Activated naive CD8-positive, alpha-beta T cell treated with anti-CD3 and anti-CD28 coated beads, Interleukin-2, amount 50 U/mL, for 24 hours (primary cell): ENCODE measurements at regions not wholly inside any gene's neighbourhood (a gene's known extent, or its start where the extent isn't known, plus 50 kb on each side); places are given as distances from the start of the nearest gene placed in this dataset.

Experiments
- ATAC-seq: fragments of 150-1000 bp; cut with Tn5 transposase; one replicate; pipeline ENCODE4 v1.10.0; 2021
- DNase-seq: peaks from one replicate; pipeline ENCODE4 v3.0.0; 2021
- H3K27ac Mint-ChIP-seq: one replicate; pipeline ENCODE4 v1.8.0; 2021; ENCODE audit warnings: mild to moderate bottlenecking, mixed read lengths
- H3K27me3 Mint-ChIP-seq: one replicate; pipeline ENCODE4 v1.8.0; 2021; ENCODE audit warnings: mixed read lengths
- H3K36me3 Mint-ChIP-seq: one replicate; pipeline ENCODE4 v1.8.0; 2021; ENCODE audit warnings: low read depth, mixed read lengths
- H3K4me1 Mint-ChIP-seq: one replicate; pipeline ENCODE4 v1.8.0; 2021; ENCODE audit warnings: mixed read lengths
- H3K4me3 Mint-ChIP-seq: one replicate; pipeline ENCODE4 v1.8.0; 2021; ENCODE audit warnings: mild to moderate bottlenecking, moderate library complexity, mixed read lengths
- H3K9me3 Mint-ChIP-seq: one replicate; pipeline ENCODE4 v1.8.0; 2021; ENCODE audit warnings: mixed read lengths

- H3K27me3 Mint-ChIP-seq = peaks cover 5% of the 10 kb centered on the region
- no peaks in the 10 kb centered on the region for H3K36me3 Mint-ChIP-seq
- no peaks in the 10 kb centered on the region for H3K9me3 Mint-ChIP-seq
- peak overlapping the region; percentile 89 for H3K27ac Mint-ChIP-seq
- DNase-seq (peak; percentile 55), ATAC-seq (peak; percentile 89)
- H3K4me1 Mint-ChIP-seq = peaks cover 40% of the 10 kb centered on the region
- H3K4me3 Mint-ChIP-seq = peak overlapping the region; percentile 37
Measured at GRCh38 chr9:88303721-88304451, 84.4 kb upstream of the SPIN1 start.

DNA sequence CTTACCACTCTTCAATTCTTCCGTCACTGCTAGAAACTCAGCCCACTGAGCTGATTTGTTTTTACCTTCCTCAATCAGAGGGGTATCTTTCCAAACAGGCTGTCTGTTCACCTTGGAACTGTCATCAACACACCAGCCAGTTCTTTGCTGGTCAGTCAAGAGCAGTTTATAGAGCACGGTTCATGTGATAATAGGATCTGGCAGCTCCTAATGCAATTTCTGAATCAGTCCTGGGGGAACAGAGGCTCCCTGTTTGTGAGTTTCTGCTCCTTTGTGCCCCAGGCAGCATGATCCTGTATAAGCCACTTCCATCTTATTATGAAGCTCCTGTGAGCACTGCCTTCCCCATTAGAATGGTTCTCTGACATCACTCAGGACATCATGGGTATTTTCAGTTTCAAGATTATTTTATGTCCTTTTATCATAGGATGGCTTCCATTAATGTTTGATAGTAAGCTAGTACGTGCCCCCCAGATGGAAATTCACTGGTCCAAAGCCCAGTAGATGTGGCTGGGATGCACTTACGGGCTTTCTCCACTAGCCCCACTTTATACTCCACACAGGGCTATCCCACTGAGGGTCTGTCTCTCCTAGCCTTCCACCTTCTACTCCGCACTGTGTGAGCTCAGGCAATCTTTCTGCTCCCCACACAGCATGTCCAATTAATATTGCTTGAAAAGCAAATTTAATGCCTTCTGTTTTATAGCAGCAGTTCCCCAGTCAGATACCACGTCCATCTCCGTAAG is 85.5 kb upstream of the SPIN1 start:
- H3K36me3 Mint-ChIP-seq = no peaks in the 10 kb centered on the region
- H3K9me3 Mint-ChIP-seq = no peaks in the 10 kb centered on the region
- H3K4me3 Mint-ChIP-seq = no peak overlapping the region
- peak overlapping the region; percentile 89 for H3K27ac Mint-ChIP-seq
- ATAC-seq (no peak), DNase-seq (no peak)
- H3K4me1 Mint-ChIP-seq = peaks cover 40% of the 10 kb centered on the region
- H3K27me3 Mint-ChIP-seq = peaks cover 5% of the 10 kb centered on the region

GRCh38 chr9:88300556-88300955 is 87.7 kb upstream of the SPIN1 start:
- no peak for ATAC-seq
- peaks cover 5% of the 10 kb centered on the region for H3K27me3 Mint-ChIP-seq
- H3K9me3 Mint-ChIP-seq = peaks cover 4% of the 10 kb centered on the region
- peaks cover 33% of the 10 kb centered on the region for H3K4me1 Mint-ChIP-seq
- no peak for DNase-seq
- no peak overlapping the region for H3K27ac Mint-ChIP-seq
- no peaks in the 10 kb centered on the region for H3K36me3 Mint-ChIP-seq
- H3K4me3 Mint-ChIP-seq = no peak overlapping the region

GRCh38 chr9:88291856-88292255 is 96.4 kb upstream of the SPIN1 start:
- H3K4me1 Mint-ChIP-seq = no peaks in the 10 kb centered on the region
- DNase-seq (no peak), ATAC-seq (no peak)
- no peak overlapping the region for H3K4me3 Mint-ChIP-seq
- H3K9me3 Mint-ChIP-seq = no peaks in the 10 kb centered on the region
- H3K27ac Mint-ChIP-seq = no peak overlapping the region
- no peaks in the 10 kb centered on the region for H3K27me3 Mint-ChIP-seq
- peaks cover 1% of the 10 kb centered on the region for H3K36me3 Mint-ChIP-seq

DNA sequence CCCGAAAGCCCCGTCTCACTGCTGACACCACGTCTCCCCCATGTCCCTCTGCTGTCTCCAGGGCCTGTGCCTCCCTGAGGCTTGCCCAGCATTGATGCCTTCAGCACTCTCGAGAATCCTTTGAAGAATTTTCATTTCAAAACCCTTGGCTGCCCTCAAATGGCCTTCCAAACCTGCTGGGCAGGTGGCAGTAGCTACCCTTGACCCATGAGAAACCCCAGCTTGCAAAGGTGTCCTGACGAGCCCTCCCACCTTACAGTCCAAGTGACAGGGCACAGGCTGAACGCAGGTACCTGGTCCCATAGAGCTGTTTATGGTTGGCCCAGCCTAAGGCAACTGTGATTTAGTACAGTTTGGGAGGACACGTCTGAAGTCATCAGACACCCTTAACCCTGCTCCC is 97.2 kb upstream of the SPIN1 start:
- no peaks in the 10 kb centered on the region for H3K4me1 Mint-ChIP-seq
- H3K4me3 Mint-ChIP-seq = no peak overlapping the region
- DNase-seq = no peak
- H3K9me3 Mint-ChIP-seq = no peaks in the 10 kb centered on the region
- H3K27me3 Mint-ChIP-seq = no peaks in the 10 kb centered on the region
- no peak for ATAC-seq
- H3K36me3 Mint-ChIP-seq = peaks cover 1% of the 10 kb centered on the region
- H3K27ac Mint-ChIP-seq = no peak overlapping the region

DNA sequence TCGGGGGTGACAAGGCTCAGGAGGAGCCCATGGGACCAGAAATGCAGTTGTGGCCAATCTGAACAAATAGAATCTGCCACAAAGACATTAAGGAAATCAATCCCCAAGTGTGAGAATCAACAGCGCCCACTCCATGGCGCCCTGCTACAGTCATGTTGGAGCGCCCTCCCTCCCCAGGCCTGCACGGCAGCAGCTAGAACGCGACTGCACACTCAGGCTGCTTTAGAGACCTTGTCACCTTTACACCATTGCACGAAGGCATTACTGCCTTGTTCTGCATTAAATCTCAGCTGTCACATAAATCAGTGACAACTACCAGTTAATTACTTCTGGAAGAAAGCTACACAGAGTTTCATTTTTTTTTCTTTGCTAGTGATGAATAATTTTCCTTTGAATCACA is 98.7 kb upstream of the SPIN1 start:
- no peak for DNase-seq
- Mint-ChIP-seq H3K4me3 (no peak overlapping the region), H3K36me3 (peaks cover 1% of the 10 kb centered on the region), H3K4me1 (no peaks in the 10 kb centered on the region), H3K27ac (no peak overlapping the region), H3K9me3 (peaks cover 15% of the 10 kb centered on the region), H3K27me3 (no peaks in the 10 kb centered on the region)
- ATAC-seq = no peak

DNA sequence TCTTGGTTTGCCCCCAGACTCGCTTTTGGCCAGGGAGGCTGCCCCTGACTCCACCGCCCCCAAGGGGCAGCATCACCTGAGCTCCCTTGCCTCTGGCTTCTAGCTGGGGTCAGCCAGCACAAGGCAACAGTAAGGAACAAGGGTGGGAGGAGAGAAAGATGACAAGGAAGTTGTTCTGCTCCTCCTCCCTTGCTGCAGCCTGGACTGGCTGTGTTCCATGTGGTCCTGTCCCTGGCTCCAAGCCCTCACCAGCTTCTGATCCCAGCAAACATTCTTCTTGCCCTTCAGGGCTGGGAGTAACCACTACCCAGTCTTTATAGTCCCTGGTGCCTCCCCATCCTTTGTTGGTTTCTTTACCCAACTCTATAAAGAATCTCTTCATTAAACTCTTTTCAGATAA is 100.3 kb upstream of the SPIN1 start:
- H3K27ac Mint-ChIP-seq = no peak overlapping the region
- no peaks in the 10 kb centered on the region for H3K27me3 Mint-ChIP-seq
- H3K36me3 Mint-ChIP-seq = peaks cover 5% of the 10 kb centered on the region
- H3K9me3 Mint-ChIP-seq = peaks cover 19% of the 10 kb centered on the region
- no peaks in the 10 kb centered on the region for H3K4me1 Mint-ChIP-seq
- H3K4me3 Mint-ChIP-seq = no peak overlapping the region
- no peak for ATAC-seq
- no peak for DNase-seq

- peaks cover 18% of the 10 kb centered on the region for H3K9me3 Mint-ChIP-seq
- DNase-seq (peak; percentile 41), ATAC-seq (peak; percentile 90)
- H3K27ac Mint-ChIP-seq = peak overlapping the region; percentile 43
- H3K36me3 Mint-ChIP-seq = peaks cover 5% of the 10 kb centered on the region
- no peak overlapping the region for H3K4me3 Mint-ChIP-seq
- H3K4me1 Mint-ChIP-seq = peaks cover 28% of the 10 kb centered on the region
- H3K27me3 Mint-ChIP-seq = no peaks in the 10 kb centered on the region
Measured at GRCh38 chr9:88280816-88281382, 107.3 kb upstream of the SPIN1 start.

DNA sequence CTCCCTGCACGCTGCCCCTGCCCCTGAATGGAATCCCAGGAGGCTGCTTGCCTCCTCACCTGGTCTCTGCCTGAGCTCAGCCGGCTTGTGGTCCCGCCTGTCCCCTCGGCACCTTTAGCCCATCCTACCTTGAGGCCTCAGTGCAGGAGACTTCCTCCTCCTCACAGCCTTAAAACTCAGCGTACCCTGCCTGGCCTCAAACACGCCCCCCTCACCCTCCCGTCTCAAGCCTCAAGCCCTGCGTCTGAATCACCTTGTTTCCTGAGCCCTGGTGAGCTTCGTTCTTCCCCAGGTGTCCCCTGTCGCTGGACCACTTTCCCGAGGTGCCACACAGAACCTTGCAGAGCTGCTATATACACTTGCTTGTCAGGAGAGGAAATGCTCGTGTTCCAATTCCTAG is 110.2 kb upstream of the SPIN1 start:
- Mint-ChIP-seq H3K27me3 (no peaks in the 10 kb centered on the region), H3K4me3 (no peak overlapping the region), H3K4me1 (peaks cover 30% of the 10 kb centered on the region), H3K9me3 (peaks cover under 1% of the 10 kb centered on the region), H3K36me3 (no peaks in the 10 kb centered on the region), H3K27ac (no peak overlapping the region)
- ATAC-seq = no peak
- DNase-seq = no peak

DNA sequence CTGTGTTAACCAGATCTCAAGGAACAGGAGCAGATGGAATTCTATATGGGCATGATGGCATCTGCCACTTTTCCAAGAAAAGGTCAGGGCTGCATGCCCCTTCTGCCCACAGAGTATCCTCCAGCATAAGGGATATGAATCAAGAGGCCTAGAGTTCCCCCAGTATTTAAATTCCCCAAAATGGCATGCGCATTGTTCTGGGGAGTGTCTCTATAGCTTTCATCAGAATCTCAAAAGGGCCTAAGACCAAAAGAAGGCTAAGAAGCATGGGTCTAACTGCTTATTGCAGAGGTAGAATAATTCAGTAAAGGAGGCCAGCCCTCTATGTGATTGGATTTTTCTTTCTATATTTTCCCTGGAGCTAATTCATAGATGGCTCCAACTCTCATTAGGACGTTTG is 114.2 kb upstream of the SPIN1 start:
- Mint-ChIP-seq H3K4me3 (no peak overlapping the region), H3K27me3 (no peaks in the 10 kb centered on the region), H3K4me1 (peaks cover 14% of the 10 kb centered on the region), H3K9me3 (no peaks in the 10 kb centered on the region), H3K27ac (no peak overlapping the region), H3K36me3 (no peaks in the 10 kb centered on the region)
- no peak for ATAC-seq
- no peak for DNase-seq

DNA sequence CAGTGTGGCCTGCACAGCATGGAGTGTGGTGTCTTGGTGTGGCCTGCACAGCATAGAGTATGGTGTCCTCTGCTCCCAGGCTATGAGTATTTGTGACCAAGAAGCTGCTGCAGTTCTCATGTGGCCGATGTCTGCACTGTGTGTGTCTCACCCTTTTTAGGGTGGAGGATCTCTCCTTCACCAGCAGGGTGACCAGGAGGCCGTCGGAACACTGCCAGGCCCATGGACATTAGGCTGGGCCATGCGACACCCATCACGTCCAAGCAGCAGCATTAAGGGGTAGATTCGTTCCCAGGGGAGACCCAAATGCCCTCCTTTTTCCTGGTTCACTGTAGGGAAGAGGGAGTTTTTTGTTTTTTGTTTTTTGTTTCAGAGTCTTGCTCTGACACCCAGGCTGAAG is 115.3 kb upstream of the SPIN1 start:
- Mint-ChIP-seq H3K4me3 (no peak overlapping the region), H3K9me3 (no peaks in the 10 kb centered on the region), H3K36me3 (no peaks in the 10 kb centered on the region), H3K27me3 (no peaks in the 10 kb centered on the region), H3K4me1 (peaks cover 14% of the 10 kb centered on the region), H3K27ac (no peak overlapping the region)
- DNase-seq (no peak), ATAC-seq (no peak)

DNA sequence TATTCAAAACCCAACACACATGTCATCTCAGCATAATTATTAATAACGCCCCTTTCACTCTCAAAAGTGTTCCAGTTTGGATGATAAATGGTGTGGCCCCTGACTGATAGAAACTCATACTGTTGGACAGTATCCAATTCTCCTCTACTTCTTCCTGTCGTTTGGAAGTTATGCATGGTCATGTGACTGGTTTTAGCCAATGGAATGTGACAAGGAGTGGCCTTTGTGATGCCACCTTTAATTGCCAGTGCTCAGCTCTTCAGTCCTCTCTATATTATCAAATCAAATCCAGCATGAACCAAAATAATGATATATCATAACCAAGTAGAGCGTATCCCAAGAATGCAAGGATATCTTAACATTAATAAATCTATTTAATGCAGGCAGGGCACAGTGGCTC is 117.8 kb upstream of the SPIN1 start:
- Mint-ChIP-seq H3K4me1 (peaks cover 2% of the 10 kb centered on the region), H3K27me3 (no peaks in the 10 kb centered on the region), H3K9me3 (peaks cover 3% of the 10 kb centered on the region), H3K36me3 (no peaks in the 10 kb centered on the region), H3K4me3 (no peak overlapping the region), H3K27ac (no peak overlapping the region)
- DNase-seq = no peak
- no peak for ATAC-seq

DNA sequence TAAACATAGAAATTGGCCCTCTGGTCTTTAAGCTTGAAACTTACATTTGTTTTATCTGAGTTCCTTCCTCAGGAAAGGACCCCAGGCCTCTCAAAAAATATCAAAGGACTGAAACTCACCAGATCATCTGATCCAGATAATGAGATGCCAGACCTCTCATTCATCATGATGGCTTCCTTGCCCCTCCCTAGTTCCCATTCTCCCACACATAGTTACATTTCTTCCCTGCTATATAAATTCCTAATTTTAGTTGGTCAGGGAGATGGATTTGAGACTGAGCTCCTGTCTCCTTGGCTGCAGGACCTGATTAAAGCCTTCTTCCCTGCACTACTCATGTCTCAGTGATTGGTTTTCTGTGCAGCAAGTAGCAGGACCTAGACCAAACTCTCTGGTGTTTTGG is 119.4 kb upstream of the SPIN1 start:
- no peak for DNase-seq
- Mint-ChIP-seq H3K27ac (no peak overlapping the region), H3K36me3 (no peaks in the 10 kb centered on the region)

DNA sequence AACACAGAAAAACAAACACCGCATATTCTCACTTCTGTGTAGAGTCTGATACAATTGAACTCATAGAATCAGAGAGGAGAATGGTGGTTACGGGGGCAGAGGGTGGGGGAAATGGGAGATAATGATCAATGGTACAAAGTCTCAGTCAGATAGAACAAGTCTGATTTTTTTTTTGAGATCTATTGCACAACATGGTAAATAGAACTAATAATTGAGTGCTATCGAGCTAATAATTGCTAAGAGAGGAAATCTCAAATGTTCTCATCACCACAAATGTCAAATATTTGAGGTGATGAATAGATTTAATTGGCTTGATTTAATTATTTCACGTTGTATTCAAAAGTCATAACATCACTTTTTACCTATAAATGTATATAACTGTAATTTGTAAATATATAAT is 121.0 kb upstream of the SPIN1 start:
- H3K36me3 Mint-ChIP-seq = no peaks in the 10 kb centered on the region
- DNase-seq (no peak), ATAC-seq (no peak)
- no peak overlapping the region for H3K27ac Mint-ChIP-seq
- no peaks in the 10 kb centered on the region for H3K4me1 Mint-ChIP-seq
- no peak overlapping the region for H3K4me3 Mint-ChIP-seq
- H3K9me3 Mint-ChIP-seq = peaks cover 3% of the 10 kb centered on the region
- H3K27me3 Mint-ChIP-seq = no peaks in the 10 kb centered on the region

More for the DNA sequence above, 119.4 kb upstream of the SPIN1 start:
- no peak for ATAC-seq
- Mint-ChIP-seq H3K4me1 (peaks cover 2% of the 10 kb centered on the region), H3K4me3 (no peak overlapping the region), H3K9me3 (peaks cover 3% of the 10 kb centered on the region), H3K27me3 (no peaks in the 10 kb centered on the region)

DNA sequence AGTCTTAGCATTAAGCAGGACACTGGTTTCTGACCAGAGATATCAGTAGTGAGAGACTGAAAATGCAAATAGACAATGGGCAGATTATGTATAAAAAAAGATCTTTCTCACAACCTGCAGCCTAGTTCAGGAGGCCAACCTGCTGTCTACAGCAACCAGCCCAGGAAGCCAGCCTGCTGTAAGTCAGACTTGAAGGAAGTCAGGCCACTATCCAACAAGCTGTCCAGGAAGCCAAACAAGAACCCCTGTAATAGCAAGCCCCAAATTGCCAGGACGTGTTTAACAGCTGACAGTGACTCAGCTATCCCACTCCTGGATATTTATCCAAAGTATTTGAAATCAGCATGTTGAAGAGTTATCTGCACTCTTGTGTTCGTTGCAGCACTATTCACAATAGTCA is 121.8 kb upstream of the SPIN1 start:
- ATAC-seq = no peak
- no peaks in the 10 kb centered on the region for H3K36me3 Mint-ChIP-seq
- H3K4me1 Mint-ChIP-seq = no peaks in the 10 kb centered on the region
- no peak overlapping the region for H3K4me3 Mint-ChIP-seq
- no peaks in the 10 kb centered on the region for H3K27me3 Mint-ChIP-seq
- H3K27ac Mint-ChIP-seq = no peak overlapping the region
- DNase-seq = no peak
- H3K9me3 Mint-ChIP-seq = peaks cover 3% of the 10 kb centered on the region
